Embryonic facial prominence (tissue), 1 donor: ENCODE measurements at regions not wholly inside any gene's neighbourhood (a gene's known extent, or its start where the extent isn't known, plus 50 kb on each side); places are given as distances from the start of the nearest gene placed in this dataset.
A peak's percentile ranks its signal among the peaks of the same experiment; 100 is the strongest.

Experiments used
- DNase-seq: peaks from one replicate; pipeline ENCODE4 v3.0.0-alpha.2; 2016; ENCODE audit errors: extremely low spot score

DNA sequence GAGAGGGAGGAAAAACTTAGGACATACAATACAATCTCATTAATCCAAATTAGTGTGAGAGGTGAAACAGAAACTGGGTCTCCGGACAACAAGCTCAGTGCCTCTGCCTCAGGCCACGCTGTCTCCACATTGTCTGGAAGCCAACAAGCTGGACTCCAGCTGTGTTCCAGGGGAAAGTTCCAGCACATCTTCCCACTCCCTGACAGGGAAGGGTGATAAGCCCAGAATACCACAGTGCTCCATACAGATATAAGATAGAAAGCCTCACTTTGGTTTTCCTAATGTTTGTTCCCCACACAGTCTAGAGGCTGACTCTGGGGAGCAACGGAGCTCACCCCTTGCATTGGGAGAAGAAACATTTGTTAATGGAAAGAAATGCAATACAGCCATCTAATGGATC lies 117.1 kb upstream of the SPTLC3 start:
- DNase-seq = no peak

DNA sequence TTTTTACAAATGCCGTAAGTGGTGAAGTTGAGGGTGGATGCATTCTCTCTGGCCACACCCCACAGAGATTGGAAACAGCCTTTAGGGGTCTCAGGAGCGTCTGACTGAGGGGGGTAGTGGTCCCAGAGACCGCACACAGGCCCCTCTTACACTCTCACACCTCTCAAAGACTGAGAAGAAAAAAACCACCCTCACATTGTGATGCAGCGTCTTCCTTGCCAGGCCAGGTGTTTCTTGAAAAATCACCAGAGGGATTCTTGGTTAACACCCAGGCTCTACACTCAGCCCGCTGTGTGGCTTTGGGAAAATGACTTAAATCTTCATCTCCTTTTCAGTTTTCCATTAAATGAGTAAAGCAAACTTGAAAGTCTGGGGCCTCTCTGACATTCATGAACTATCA lies 115.8 kb upstream of the SPTLC3 start:
- DNase-seq = no peak

DNA sequence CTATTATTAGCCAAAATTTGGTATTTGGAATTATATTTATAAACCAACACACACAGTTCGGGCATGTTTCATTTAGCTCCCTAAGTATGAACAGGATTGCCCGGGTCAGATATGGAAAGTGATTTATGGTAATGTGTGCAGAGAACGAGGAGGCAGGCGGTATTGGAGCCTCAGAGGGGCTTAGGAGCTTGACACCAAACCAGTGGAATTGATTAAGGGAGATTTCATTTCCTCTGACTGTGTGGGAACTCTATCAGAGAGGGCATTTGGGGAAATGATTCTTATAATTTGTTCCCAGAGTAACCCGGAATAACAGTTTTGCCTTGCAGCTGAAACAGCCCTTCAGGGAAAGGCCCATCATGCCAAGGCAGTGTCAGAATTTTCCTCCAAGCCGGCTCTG lies 115.1 kb upstream of the SPTLC3 start:
- no peak for DNase-seq

DNA sequence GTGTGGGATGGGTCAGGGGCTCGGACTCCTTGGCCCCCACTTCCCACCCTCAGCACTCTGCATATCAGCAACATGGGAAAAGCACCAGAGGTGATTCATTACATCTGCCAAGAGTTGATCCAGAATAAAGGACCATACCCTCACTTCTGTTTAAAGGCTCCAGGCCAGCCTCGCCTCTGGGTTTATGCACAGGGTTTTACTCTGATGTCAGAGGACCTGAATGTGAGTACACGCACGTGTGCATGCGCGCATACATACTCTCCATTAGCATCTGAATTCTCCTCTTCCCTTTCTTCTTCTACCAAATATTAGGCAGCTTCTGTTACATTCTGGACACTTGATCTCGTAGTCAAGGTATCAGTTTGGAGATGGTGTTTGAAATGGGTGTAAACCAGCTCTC lies 114.7 kb upstream of the SPTLC3 start:
- DNase-seq = no peak

DNA sequence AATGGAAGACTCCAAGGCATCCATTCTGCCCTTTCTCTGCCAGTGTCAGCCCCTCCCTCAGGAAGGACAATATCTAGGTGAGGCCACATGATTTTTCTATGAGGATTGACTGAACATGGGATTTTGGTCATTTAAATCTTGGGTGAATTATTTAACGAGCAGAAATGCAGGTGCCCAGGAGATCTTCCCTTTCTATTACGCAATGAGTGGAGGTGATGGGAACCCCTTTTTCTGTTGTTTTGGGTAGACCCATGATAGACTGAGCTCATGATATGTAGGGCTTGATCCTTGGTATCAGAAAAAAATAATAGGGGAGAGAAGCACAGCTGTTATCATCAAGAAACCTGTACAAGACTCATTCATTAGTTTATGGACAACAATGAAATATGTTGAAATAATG lies 112.6 kb upstream of the SPTLC3 start:
- DNase-seq = no peak

DNA sequence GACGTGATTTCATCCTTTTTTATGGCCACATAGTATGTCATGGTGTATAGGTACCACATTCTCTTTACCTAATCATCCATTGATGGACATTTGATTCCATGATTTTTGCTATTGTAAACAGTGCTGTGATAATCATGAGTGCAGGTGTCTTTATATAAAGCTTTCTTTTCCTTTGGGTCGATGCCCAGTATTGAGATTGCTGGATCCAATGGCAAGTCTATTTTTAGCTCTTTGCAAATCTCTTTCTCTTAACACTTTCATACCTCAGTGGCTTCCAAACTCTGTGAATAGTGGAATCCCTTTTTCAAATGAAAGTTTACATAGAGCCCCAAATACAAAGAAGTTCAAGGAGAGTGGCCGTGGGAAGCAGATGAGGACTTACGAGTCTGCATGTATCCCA lies 105.8 kb upstream of the SPTLC3 start:
- no peak for DNase-seq

DNA sequence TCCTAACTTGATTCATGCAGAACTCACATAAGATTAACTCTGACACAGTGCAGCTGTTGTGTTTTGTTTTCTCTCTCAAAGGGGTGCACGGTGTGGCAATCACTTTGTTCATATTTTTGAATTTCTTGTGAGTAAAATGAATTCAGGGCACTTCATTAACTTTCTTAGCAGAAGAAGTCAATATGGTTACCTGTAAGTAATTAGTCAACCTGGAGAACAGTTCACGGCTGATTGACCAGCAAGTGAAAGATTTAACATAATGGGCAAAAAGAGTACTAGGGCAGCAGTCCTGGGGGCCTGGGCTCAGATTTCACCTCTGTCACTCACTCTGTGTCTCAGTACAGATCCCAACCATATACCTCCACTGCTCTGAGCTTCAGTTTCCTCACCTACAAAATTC lies 102.4 kb upstream of the SPTLC3 start:
- DNase-seq = no peak

DNA sequence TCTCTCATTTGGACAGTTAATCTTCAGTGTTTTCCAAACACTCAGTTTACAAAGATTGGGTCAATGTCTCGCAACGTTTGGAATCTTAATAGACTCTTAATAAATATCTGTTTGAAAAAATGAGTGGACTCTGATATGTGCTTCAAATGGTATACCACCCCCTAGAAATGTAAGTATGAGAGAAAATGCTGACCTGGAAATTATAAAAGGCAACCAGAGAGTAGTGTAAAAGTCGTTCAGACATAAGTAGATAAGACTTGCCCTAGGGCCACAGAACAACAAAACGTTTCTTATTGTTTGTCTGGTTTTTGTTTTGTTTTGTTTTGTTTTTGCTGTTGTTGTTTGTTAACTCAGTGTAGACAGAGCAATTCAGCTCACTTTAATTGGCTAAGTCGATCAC lies 97.4 kb upstream of the SPTLC3 start:
- DNase-seq = no peak

DNA sequence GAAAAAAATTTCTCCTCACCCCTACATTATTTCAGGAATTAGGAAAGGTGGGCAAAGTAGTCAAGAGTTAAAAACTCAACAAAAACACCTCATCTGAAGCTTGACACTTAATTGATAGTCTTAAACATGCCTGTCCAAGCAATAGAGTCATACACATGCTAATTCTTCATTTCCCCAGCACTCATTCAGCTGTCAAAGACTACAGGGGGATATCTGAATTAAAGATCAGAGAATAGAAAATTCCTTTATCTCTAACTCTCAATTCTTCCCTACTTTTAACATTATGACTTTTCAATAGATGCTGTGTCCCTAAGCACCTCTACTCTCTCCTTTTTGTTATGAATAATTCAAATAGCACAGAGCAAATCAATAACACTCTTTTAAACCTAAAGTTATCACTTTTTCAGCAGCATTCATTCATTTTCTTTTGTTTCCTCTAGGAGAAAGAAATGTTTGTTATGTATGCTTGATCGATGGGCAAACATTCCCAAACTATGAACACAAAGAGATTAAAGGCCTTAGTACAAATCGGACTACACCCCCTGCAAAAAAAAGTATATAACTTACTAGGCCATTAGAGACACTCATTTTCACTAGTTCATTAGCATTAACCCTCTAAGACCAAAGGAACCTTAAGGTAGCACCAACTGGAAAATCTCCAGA lies 94.9 kb upstream of the SPTLC3 start:
- no peak for DNase-seq

DNA sequence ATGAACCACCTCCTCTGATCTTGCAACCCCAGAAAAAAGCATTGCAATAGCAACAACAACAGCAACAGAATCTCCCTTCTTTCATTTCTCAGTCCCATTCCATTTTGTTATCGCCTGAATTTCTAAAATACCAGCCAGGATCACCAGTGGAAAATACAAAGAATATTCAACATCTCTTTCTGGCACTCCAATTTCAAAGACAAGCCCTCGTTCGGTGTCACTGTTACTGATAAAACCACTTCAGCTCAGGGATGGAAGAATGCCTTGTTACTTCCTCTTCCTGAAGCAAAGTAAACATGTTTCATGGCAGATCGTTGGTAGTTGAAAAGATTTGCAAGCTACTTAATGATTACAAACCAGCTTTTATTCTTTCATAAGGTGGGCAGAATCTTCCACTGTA lies 94.0 kb upstream of the SPTLC3 start:
- no peak for DNase-seq

DNA sequence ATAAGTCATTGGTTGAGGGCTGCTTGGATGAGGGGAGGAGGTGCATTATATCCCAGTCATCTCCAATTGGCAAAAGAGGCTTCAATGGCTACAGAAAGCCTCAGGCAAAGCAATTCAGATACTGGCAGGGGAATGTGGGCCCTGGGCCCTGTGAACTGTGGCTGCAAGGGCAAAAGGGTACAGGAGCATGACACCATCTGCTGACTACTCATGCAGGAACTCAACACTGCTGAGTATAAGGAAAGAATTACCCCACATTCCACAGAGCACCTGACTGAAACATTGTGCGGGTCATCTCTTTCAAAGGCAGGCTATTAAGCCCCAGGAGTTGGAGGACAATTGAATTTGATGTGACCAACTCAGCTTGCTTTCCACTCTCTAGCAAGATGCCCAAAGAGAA lies 92.1 kb upstream of the SPTLC3 start:
- no peak for DNase-seq

DNA sequence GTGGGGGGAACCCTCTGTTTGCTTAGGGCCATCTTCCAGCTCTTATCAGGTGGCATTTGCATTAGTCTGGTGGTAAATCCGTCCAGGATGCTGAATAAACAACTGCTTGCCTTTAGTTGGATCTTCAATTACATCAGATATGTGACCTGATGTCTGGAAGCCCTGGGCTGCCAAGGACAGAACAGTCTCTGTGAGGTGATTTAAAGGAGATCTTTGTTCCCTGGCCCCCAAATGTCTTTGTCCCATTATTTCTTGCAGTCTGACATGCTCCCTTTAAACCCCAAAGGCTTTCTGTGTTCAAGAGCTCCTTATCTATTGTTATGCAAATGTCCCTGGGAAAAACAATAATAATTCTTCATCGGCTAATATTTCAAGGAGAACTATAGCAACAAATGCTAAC lies 84.6 kb upstream of the SPTLC3 start:
- DNase-seq = no peak

DNA sequence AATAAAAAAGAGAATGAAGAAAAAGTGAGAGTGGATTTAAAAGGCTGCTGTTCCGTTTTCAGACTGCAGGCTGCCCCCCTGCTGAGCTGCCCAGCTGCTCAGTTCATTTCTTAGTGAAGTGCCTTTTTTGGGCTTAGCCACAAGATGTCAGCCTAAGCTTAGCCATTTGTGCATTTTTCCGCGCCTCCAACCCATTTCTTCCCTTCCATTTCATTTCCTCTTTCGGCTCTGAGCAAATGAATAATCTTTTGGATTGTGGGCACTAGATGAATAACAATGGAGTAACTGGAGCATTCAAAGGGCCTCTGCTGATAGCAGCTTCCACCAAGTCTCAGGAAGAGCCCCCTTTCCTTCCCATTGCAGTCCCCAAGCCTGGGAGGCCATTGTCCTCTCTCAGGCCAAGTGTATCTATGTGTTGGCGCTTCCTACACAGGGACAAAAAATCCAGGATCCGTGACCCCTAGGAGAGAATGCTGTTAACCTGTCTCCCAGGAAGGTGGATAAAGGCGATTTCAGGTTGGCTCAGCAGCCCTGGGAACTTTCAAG lies 83.5 kb upstream of the SPTLC3 start:
- DNase-seq = peak; percentile 80

DNA sequence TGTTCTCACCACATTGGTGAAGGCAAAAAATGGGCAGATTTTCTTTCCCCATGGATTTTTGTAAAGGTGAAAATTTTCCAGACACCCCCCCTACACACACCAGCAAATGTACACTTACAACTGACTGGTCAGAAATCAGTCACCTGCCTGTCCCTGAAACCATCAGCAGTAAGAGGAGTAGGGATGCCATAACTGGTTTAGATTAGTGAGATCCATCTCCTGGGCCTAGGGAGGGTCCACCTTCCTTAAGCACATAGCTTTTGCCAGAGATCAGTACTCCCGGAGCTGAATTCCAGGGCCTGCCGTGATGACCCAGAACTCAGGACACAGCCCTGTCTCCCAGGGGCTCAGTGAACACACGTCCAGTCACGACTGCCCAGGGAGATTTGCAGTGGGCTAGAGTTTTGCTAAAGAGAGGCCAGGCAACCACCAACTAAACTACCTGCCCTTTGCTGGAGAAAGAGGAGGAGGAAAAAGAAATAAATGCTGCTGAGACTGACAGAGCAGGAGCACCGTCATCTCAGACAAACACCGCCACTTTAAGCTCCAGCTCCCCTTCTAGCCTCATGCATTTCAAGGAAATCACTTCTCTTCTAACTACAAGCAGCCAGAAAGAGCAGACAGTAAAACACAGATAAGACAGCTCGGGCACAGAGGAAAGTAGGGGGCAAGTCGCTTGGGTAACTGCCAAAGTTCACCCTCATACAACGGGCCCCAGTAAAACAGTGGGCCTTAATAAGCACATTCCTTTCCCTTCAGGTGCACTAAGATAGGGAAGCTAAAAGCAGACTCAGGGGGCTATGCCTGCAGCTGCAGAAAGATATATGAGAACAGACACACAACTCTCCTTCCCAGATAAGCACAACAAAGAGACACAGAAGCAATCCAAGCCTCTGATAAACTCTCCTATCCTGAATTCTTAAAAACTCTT lies 82.6 kb upstream of the SPTLC3 start:
- no peak for DNase-seq

DNA sequence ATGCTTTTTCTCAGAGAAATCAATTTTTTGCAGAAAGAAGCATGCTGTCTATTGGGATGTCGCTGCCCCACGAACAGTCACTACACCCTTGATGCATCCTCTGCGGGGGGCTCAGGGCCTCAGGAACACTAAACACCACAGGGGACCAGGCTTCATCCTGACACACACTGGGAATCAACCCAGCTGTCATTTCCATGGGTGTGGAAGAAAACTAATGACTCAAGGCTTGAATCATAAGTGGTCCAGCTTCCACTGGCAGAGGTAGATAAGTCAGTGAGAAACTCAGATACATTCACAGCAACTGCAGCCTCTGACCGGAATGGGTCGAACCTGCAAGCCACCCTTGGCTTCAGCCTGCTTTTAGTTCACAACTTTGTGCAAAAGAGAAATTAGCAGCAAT lies 81.3 kb upstream of the SPTLC3 start:
- no peak for DNase-seq

DNA sequence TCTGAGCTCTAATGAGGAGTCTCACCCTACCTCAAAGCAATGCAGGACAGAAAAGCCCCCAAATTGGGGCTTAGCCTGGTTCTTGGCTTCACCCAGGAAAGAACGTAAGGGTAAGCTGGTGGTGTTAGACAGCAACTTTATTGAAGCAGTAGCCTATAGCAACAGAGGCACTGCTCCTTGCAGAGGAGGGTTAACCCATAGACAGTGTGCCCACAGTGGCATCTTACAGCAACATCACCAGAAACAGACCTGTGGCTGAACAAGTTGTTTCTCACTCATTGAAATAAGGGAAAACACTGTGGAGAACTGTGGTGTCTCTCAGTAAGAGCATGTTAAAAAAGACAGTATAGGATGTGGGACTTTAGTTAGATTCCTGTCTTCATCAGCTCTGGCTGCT lies 80.4 kb upstream of the SPTLC3 start:
- no peak for DNase-seq

DNA sequence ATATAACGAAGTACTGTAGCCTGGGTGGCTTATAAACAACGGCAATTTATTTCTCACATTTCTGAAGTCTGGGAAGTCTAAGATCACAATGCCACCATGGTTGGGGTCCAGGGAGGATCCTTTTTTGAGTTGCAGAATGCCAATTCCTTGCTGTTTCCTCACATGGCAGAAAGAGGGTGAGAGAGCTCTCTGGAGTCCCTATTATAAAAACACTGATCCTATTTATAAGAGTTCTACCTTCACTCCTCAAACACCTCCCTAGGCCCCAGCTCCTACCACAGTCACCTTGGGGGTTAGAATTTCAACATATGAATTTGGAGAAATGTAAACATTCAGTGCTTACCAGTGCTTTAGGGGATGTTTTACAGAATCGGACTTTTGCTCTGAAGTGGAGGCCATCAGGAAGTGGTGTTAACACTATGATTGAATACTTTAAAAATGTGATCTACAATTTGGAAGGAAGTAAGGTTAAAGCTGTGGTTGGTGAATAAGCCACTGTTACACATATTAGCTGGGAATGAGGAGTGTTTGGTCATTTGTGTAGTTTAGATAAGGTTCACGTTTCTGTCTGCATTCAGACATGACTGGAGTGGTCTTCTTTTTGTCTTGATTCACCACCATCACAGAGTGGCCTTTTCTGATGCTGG lies 79.9 kb upstream of the SPTLC3 start:
- DNase-seq = no peak

DNA sequence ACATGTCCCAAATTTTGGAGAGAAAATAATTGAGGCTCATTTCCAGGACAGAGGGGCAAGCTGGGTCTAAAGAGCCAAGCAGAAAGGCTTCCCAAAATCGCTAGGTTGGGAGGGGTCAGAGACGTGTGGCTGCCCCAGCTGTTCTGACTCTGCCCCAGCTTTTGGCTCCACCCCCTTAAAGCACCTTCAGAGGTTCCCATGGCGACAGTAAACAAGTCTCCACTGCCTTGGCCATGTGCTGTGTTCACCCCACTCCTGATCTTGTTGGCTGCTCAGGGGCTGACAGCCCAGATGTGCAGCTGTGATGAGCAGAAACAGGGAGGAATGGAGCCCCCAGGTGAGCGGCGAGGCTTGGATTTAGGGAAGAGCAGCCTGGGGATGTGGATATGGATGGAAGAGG lies 72.8 kb upstream of the SPTLC3 start:
- no peak for DNase-seq

DNA sequence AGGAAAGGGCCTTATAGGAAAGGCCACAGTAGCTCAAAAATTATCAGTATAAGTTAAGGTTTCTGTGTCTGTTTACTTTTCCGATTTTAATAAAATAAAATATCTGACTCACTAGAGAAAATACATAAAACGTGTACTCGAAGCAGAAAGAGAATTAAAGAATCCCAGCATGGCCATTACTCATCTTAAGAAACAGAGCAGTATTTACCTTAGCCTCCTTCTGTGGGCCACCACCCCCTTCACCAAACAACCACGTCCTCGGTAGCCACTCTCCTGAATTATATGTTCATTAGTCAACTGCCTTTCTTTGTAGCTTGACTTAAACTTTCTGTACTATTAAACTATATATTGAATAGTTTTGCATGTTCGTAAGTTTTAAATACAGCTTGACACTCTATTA lies 72.2 kb upstream of the SPTLC3 start:
- DNase-seq = no peak

DNA sequence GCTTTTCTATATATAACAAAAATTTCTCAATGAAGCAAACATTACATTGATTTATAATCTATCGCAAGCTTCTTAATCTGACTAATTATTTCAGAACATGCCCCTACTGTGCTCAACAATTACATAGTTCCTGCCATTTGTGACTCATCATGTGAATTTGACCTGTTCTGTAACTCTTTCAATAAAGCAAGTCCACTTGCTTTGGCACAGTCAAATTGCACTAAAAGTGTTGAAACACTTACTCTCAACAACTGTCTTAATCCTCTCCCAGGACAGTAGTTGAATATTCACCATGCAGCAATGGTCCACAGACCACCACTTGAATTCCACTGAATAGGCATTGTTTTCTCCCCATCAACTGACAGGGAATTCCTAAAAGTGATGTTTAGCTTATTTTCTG lies 67.7 kb upstream of the SPTLC3 start:
- DNase-seq = no peak

DNA sequence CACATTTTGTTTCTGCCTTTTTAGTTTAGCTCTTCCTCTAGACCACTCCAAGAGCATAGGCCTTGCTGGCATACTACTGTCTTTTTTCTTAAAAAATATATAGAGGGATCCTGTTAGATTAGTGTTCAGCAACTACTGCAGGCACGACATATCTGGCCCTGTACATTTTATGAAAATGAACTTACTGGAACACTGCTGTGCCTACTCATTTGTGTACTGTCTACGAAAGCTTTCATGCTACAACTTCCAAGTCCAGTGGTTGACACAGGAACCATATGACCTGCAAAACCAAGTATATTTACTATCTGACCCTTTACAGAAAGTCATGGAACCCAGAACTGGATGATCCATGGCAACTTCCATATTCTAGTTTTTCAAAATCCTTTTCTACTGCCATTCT lies 66.6 kb upstream of the SPTLC3 start:
- no peak for DNase-seq

DNA sequence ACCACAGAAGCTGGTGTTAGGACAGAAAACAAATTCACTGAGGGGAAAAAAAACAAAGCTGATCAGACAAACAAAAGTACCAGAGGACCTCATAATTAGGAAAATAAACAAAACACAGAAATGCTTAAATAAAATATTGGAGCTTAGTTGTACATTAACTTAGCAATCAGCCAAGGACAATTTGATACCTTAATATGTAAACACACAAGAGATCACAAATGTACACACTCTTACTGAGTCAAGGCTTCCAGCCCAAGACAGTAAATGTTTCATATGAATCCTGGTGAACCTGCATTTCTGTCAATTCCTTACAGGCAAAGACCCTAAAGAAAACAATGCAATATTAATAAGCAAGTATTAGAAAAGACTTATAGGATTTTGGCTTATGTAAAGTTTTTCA lies 62.0 kb upstream of the SPTLC3 start:
- no peak for DNase-seq

DNA sequence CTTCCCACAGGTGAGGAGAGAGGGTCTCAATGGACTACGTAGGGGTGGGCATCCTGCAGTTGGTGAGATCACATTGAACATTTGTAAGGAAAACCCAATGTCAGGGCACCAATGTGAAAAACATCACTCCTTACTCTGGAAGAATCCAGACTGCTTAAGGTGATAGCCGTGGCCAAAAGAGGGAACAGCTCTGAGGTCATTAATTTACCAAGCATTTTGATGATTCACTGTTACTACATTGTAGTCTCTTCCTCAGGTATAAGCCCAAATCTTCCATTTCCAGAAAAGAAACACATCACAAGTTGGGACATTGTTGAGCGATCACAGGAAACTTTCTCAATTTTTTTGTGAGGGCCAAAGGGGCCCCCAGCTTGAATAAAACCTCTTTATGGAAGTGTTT lies 61.1 kb upstream of the SPTLC3 start:
- DNase-seq = no peak
